Nephron (organoid): ENCODE measurements at regions not wholly inside any gene's neighbourhood (a gene's known extent, or its start where the extent isn't known, plus 50 kb on each side); places are given as distances from the start of the nearest gene placed in this dataset.

Experiments used
- H3K27ac Mint-ChIP-seq, 3 experiments: 2 replicates each; pipeline ENCODE4 v1.8.0; 2020; ENCODE audit warnings: mixed read lengths in 3 of 3, mild to moderate bottlenecking in 2 of 3, moderate library complexity in 1 of 3
- H3K27me3 Mint-ChIP-seq: 2 replicates; pipeline ENCODE4 v1.8.0; 2021; ENCODE audit warnings: low read depth, mild to moderate bottlenecking, moderate library complexity, mixed read lengths
- H3K36me3 Mint-ChIP-seq: 2 replicates; pipeline ENCODE4 v1.8.0; 2020; ENCODE audit warnings: low read depth, mixed read lengths
- H3K4me1 Mint-ChIP-seq: 2 replicates; pipeline ENCODE4 v1.8.0; 2020; ENCODE audit warnings: mixed read lengths
- H3K4me3 Mint-ChIP-seq, 3 experiments: 2 replicates each; pipeline ENCODE4 v1.8.0; 2020; ENCODE audit warnings: mild to moderate bottlenecking in 3 of 3, mixed read lengths in 3 of 3, moderate library complexity in 2 of 3
- H3K9me3 Mint-ChIP-seq: 2 replicates; pipeline ENCODE4 v1.8.0; 2020; ENCODE audit warnings: mixed read lengths
- CTCF ChIP-seq, 3 experiments: fragments of 200-600 bp; sonication (generic); IDR thresholded peaks; one replicate each; pipeline ENCODE4 v1.5.0; 2021; ENCODE audit warnings: antibody characterized with exemption in 3 of 3; ENCODE audit not compliant: unreplicated experiment in 3 of 3

GRCh38 chr13:54445453-54445852, 1416.8 kb downstream of the OLFM4 start:
- no peak overlapping the region for H3K27ac Mint-ChIP-seq
- H3K36me3 Mint-ChIP-seq, result no peaks in the 10 kb centered on the region
- H3K4me3 Mint-ChIP-seq, result no peak overlapping the region
- no peaks in the 10 kb centered on the region for H3K4me1 Mint-ChIP-seq
- H3K27me3 Mint-ChIP-seq, result no peaks in the 10 kb centered on the region
- no peak for TF ChIP-seq CTCF (IDR thresholded peaks at IDR 0.05; ENCODE audit: unreplicated experiment in 3 of 3)
- H3K9me3 Mint-ChIP-seq, result no peaks in the 10 kb centered on the region

- H3K27me3 Mint-ChIP-seq, result no peaks in the 10 kb centered on the region
- H3K9me3 Mint-ChIP-seq, result no peaks in the 10 kb centered on the region
- H3K4me1 Mint-ChIP-seq, result no peaks in the 10 kb centered on the region
Observed at GRCh38 chr13:54445865-54446264, 1417.3 kb downstream of the OLFM4 start.

GRCh38 chr13:54449922-54450321, 1421.3 kb downstream of the OLFM4 start:
- TF ChIP-seq CTCF (IDR thresholded peaks at IDR 0.05; ENCODE audit: unreplicated experiment in 3 of 3), result peak in 1 of 3 experiments; percentile 14

More at GRCh38 chr13:54445865-54446264, 1417.3 kb downstream of the OLFM4 start:
- no peak overlapping the region for H3K4me3 Mint-ChIP-seq
- TF ChIP-seq CTCF (IDR thresholded peaks at IDR 0.05; ENCODE audit: unreplicated experiment in 3 of 3), result no peak
- no peaks in the 10 kb centered on the region for H3K36me3 Mint-ChIP-seq
- H3K27ac Mint-ChIP-seq, result no peak overlapping the region

GRCh38 chr13:54484166-54484565, 1455.6 kb downstream of the OLFM4 start:
- no peaks in the 10 kb centered on the region for H3K4me1 Mint-ChIP-seq
- H3K9me3 Mint-ChIP-seq, result no peaks in the 10 kb centered on the region
- no peak overlapping the region for H3K4me3 Mint-ChIP-seq
- TF ChIP-seq CTCF (IDR thresholded peaks at IDR 0.05; ENCODE audit: unreplicated experiment in 3 of 3), result no peak
- H3K27ac Mint-ChIP-seq, result no peak overlapping the region
- peaks cover 6% of the 10 kb centered on the region for H3K27me3 Mint-ChIP-seq
- no peaks in the 10 kb centered on the region for H3K36me3 Mint-ChIP-seq

More at GRCh38 chr13:54449922-54450321, 1421.3 kb downstream of the OLFM4 start:
- Mint-ChIP-seq H3K27me3 (no peaks in the 10 kb centered on the region), H3K36me3 (no peaks in the 10 kb centered on the region), H3K9me3 (peaks cover 9% of the 10 kb centered on the region), H3K4me1 (no peaks in the 10 kb centered on the region), H3K27ac (no peak overlapping the region), H3K4me3 (no peak overlapping the region)

GRCh38 chr13:54486421-54487166, 1458.0 kb downstream of the OLFM4 start:
- Mint-ChIP-seq H3K27ac (no peak overlapping the region), H3K27me3 (peaks cover 6% of the 10 kb centered on the region), H3K9me3 (no peaks in the 10 kb centered on the region), H3K4me3 (no peak overlapping the region), H3K4me1 (no peaks in the 10 kb centered on the region), H3K36me3 (no peaks in the 10 kb centered on the region)
- no peak for TF ChIP-seq CTCF (IDR thresholded peaks at IDR 0.05; ENCODE audit: unreplicated experiment in 3 of 3)

GRCh38 chr13:54489359-54489758, 1460.7 kb downstream of the OLFM4 start:
- H3K27ac Mint-ChIP-seq, result no peak overlapping the region
- H3K4me3 Mint-ChIP-seq, result no peak overlapping the region
- no peak for TF ChIP-seq CTCF (IDR thresholded peaks at IDR 0.05; ENCODE audit: unreplicated experiment in 3 of 3)
- H3K4me1 Mint-ChIP-seq, result no peaks in the 10 kb centered on the region
- peaks cover 6% of the 10 kb centered on the region for H3K27me3 Mint-ChIP-seq
- no peaks in the 10 kb centered on the region for H3K9me3 Mint-ChIP-seq
- no peaks in the 10 kb centered on the region for H3K36me3 Mint-ChIP-seq
